Heart left ventricle (tissue), 16 donors: ENCODE measurements at regions not wholly inside any gene's neighbourhood (a gene's known extent, or its start where the extent isn't known, plus 50 kb on each side); places are given as distances from the start of the nearest gene placed in this dataset.

Experiments used
- ATAC-seq, 4 donors: fragments of 200-7000 bp; cut with Tn5 transposase; one replicate each; pipeline ENCODE4 v1.9.1; 2020 to 2022; ENCODE audit warnings: moderate library complexity in 4 of 4, mild to moderate bottlenecking in 3 of 4, moderate number of reproducible peaks in 1 of 4
- DNase-seq, 5 donors: peaks; one replicate each; pipeline ENCODE4 v3.0.0-alpha.2; 2020
- H3K27ac ChIP-seq, 12 donors: fragments of 200-600 bp; sonication (generic) in 4 of 12; one replicate each; pipeline versions ENCODE4 v1.5.0 to v1.8.0; 2016 to 2022; ENCODE audit warnings: mild to moderate bottlenecking in 2 of 12
- H3K27me3 ChIP-seq, 9 donors: fragments of 200-600 bp; sonication (generic) in 2 of 9; one replicate each; pipeline versions ENCODE4 v1.5.1 to v1.8.0; 2016 to 2022; ENCODE audit warnings: mild to moderate bottlenecking in 3 of 9
- H3K36me3 ChIP-seq, 9 donors: fragments of 200-600 bp; sonication (generic) in 2 of 9; one replicate each; pipeline versions ENCODE4 v1.5.0 to v1.8.0; 2018 to 2022; ENCODE audit warnings: mild to moderate bottlenecking in 2 of 9
- H3K4me1 ChIP-seq, 12 donors: fragments of 200-600 bp; sonication (generic) in 4 of 12; one replicate each; pipeline versions ENCODE4 v1.5.0 to v1.8.0; 2016 to 2022; ENCODE audit warnings: mild to moderate bottlenecking in 3 of 12
- H3K4me3 ChIP-seq, 12 donors: fragments of 200-600 bp; sonication (generic) in 4 of 12; one replicate each; pipeline versions ENCODE4 v1.5.0 to v1.8.0; 2017 to 2022; ENCODE audit warnings: mild to moderate bottlenecking in 9 of 12, moderate library complexity in 4 of 12
- H3K9me3 ChIP-seq, 12 donors: fragments of 200-600 bp; sonication (generic) in 4 of 12; one replicate each; pipeline versions ENCODE4 v1.5.0 to v1.8.0; 2016 to 2022; ENCODE audit warnings: mild to moderate bottlenecking in 1 of 12
- POLR2A ChIP-seq, 2 donors: fragments of 450-650 bp; IDR thresholded peaks; one replicate each; pipeline ENCODE4 v1.6.1; 2017; ENCODE audit warnings: antibody characterized with exemption in 2 of 2, mild to moderate bottlenecking in 2 of 2, moderate library complexity in 2 of 2
- WGBS, 4 donors: extraction: QIAGEN DNeasy Blood & Tissue Kit in 2 of 4; methylation state at CpG; one replicate each; pipeline versions ENCODE4 v1.1.5 to v1.1.7; 2013 to 2018; 5-methylcytosine and 5-hydroxymethylcytosine counted together
- intact Hi-C, 10 donors: fragments of 100-400 bp; cut with DNase I; formaldehyde crosslinking; loops; one replicate each; pipeline versions ENCODE4 v1.11.1 to v1.14.2; 2022
- TF ChIP-seq, protein P1 (sequence below), 12 donors: fragments of 200-600 bp; sonication (generic) in 4 of 12; IDR thresholded peaks; one replicate each; pipeline versions ENCODE4 v1.5.0 to v1.8.0; 2018 to 2022; ENCODE audit warnings: antibody characterized with exemption in 12 of 12, mild to moderate bottlenecking in 5 of 12
- donor health status: ischemic (EF 13 %, LVEDD 7.1; RV severe dilation, severe dysfunction).
- donor health status: healthy with polysubstance abuse.
- donor health status: DM: no; HTN: yes; CAD: no.
- donor health status: DM: no; HTN: no; CAD: no.
- donor health status: ischemic (EF 25% LVEDD 6.9; RV normal size, moderate dysfunction).
- donor health status: ischemic (EF 25% LVEDD 5.7; RV mildly dilated, moderate dysfunction).
- donor health status: healthy.
- donor health status: DM: yes; HTN: yes; CAD: no.
- donor health status: ischemic (EF 35%, LVEDD 5.7; RV mildly dilated, moderate dysfunction).
- donor health status: nonischemic (EF 11% LVEDD 7.7; RV severe dilation, severe dysfunction).
- donor health status: DM: yes; HTN: yes; CAD: no.
- donor health status: PGD.
- donor health status: ischemic (EF 29% LVEDD 5.4; RV normal size, mild dysfunction).
- donor health status: nonischemic (EF 23%, LVEDD 6.1; RV moderate dilation, normal function).

DNA sequence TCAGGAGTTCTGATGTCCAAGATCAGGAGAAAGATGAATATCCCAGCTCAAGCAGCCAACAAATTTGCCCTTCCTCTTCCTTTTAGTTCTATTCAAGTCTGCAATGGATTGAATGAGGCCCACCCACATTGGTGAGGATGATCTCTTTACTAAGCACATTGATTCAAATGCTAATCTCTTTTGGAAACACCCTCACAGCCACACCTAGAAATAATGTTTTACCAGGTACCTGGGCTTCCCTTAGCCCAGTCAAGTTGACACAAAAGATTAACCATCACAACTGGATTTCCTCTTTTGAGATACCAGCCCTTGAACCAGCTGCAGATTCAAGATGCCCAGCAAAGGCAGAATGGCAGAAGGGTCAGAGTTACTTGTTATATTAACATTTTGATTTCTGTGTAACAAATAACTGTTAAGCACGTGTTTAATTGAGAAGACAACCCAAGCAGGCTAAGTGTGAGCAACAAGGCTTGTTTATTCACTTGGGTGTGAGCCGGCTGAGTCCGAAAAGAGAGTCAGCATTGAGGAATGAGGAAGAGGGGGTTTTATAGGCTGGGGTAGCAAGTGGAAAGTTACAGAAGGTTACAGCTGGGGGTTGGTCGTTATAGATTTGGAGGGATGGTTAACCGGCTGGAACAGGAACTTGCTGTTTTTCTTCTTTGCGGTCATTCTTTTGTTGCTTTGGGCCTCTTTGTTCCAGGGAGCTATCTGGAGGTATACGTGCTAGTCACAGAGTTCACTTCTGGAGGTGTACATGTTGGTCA, 180.3 kb downstream of the EMP1 start:
- H3K4me1 ChIP-seq = peaks cover 0 to 8% (median 0%) of the 10 kb centered on the region in 12 donors
- intact Hi-C loops = no loop called here
- no peak for TF ChIP-seq POLR2A (IDR thresholded peaks at IDR 0.05)
- TF ChIP-seq, protein P1, sequence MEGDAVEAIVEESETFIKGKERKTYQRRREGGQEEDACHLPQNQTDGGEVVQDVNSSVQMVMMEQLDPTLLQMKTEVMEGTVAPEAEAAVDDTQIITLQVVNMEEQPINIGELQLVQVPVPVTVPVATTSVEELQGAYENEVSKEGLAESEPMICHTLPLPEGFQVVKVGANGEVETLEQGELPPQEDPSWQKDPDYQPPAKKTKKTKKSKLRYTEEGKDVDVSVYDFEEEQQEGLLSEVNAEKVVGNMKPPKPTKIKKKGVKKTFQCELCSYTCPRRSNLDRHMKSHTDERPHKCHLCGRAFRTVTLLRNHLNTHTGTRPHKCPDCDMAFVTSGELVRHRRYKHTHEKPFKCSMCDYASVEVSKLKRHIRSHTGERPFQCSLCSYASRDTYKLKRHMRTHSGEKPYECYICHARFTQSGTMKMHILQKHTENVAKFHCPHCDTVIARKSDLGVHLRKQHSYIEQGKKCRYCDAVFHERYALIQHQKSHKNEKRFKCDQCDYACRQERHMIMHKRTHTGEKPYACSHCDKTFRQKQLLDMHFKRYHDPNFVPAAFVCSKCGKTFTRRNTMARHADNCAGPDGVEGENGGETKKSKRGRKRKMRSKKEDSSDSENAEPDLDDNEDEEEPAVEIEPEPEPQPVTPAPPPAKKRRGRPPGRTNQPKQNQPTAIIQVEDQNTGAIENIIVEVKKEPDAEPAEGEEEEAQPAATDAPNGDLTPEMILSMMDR (IDR thresholded peaks at IDR 0.05) = no peak
- H3K36me3 ChIP-seq = no peaks in the 10 kb centered on the region
- H3K27me3 ChIP-seq = no peaks in the 10 kb centered on the region
- no peak for DNase-seq
- H3K9me3 ChIP-seq = peaks cover 0 to 11% (median 0%) of the 10 kb centered on the region in 12 donors
- H3K4me3 ChIP-seq = no peak overlapping the region
- WGBS, 4 donors = 86 to 91% (median 89%) methylated on average over 7 of the region's 7 CpGs
- no peak for ATAC-seq
- no peak overlapping the region for H3K27ac ChIP-seq

DNA sequence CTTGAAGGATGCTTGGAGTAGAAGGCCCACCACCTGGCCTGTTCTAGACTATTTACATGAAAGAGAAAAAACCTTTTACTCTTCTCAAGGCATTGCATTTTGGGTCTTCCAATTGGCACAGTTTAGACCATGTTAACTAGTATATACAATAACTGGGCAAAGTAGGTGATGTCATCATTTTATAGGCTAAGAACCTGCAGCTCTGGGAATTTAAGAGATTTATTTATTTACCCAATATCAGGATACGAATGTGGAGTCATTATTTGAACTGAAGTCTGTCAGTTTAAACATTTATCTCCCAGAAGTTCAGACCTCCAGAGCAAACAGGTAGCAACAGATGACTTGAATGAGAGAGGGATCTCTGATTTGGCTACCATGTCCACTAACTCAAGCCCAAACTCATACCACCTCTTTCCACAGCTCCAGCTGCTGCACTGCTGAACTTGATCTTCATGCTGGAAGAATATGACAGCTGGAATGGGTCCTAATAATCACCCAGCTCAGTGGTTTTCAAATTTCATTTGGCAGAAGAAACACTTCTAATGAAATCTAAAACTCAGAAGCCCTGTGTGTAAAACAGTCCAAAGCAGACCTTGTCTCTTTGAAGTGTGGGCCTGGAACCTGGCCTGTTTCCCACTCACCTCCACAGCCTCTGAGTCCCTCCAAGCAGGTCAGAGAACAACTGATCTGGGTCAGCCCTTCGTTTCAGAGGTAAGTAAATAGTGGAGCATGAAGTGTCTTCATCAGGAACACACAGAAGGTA, 179.2 kb downstream of the EMP1 start:
- Histone ChIP-seq H3K27ac (no peak overlapping the region), H3K4me3 (no peak overlapping the region), H3K4me1 (peaks cover 0 to 8% (median 0%) of the 10 kb centered on the region in 12 donors), H3K36me3 (no peaks in the 10 kb centered on the region), H3K9me3 (peaks cover 0 to 11% (median 0%) of the 10 kb centered on the region in 12 donors), H3K27me3 (no peaks in the 10 kb centered on the region)
- TF ChIP-seq, protein P1 (IDR thresholded peaks at IDR 0.05) = no peak
- no peak for TF ChIP-seq POLR2A (IDR thresholded peaks at IDR 0.05)
- intact Hi-C loops = no loop called here
- no peak for ATAC-seq
- DNase-seq = no peak
- WGBS, 4 donors = 72 to 77% (median 74%) methylated on average over 2 of the region's 2 CpGs

DNA sequence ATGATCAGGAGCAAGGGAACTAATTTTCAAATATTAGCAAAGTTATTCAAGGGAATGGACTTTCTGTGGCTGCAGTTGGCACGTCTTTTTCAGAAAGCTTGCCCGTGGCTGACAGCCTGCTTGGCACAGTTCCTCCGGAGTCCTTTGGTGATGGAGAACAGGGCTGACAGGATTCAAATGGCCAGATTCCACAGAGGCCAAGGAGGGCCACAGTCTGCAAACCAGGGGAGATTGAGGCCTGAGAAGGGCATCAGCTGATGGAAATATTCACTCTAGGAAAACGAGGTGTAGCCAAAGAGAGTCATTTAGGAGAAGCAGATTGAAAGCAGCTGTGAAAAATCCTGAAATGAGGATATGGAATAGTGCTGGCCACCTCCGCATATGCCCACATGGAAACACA, 178.3 kb downstream of the EMP1 start:
- no peak for TF ChIP-seq POLR2A (IDR thresholded peaks at IDR 0.05)
- TF ChIP-seq, protein P1 (IDR thresholded peaks at IDR 0.05) = no peak
- intact Hi-C loops = no loop called here
- Histone ChIP-seq H3K4me3 (no peak overlapping the region), H3K36me3 (no peaks in the 10 kb centered on the region), H3K27me3 (peaks cover 0 to 3% (median 0%) of the 10 kb centered on the region in 9 donors), H3K4me1 (peaks cover 0 to 8% (median 0%) of the 10 kb centered on the region in 12 donors), H3K9me3 (peaks cover 0 to 11% (median 0%) of the 10 kb centered on the region in 12 donors), H3K27ac (no peak overlapping the region)
- WGBS, 4 donors = 51 to 58% (median 56%) methylated on average over 5 of the region's 5 CpGs
- ATAC-seq (peak in 2 of 4 donors; percentile 52 to 66), DNase-seq (peak in 1 of 5 donors; percentile 34)

DNA sequence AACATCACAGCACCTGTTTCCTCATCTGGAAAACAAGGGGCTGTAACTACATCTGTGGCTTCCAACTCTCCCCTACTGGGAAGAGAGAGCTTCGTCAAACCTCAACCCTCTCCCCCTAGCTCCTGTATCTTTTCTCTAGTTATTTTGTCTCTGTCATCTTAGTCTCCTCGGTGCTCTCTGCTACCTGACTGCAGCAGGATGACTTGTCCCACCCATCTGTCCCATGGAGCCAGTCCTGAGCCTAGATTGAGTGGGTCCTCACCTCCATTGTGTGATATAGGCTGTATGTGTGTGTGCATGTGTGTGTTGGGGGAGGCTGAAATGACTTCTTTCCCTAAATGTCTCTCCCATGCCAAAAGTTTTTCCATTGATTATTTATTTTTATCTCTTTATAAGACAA, 177.3 kb downstream of the EMP1 start:
- no peak for DNase-seq
- no peak for TF ChIP-seq POLR2A (IDR thresholded peaks at IDR 0.05)
- TF ChIP-seq, protein P1 (IDR thresholded peaks at IDR 0.05) = no peak

More for the DNA sequence above, 177.3 kb downstream of the EMP1 start:
- intact Hi-C loops = no loop called here
- H3K27me3 ChIP-seq = peaks cover 0 to 4% (median 0%) of the 10 kb centered on the region in 9 donors
- WGBS, 4 donors = 81 to 91% (median 87%) methylated on average over 2 of the region's 2 CpGs
- H3K4me3 ChIP-seq = no peak overlapping the region
- H3K36me3 ChIP-seq = no peaks in the 10 kb centered on the region
- H3K4me1 ChIP-seq = peaks cover 0 to 8% (median 0%) of the 10 kb centered on the region in 12 donors
- no peak for ATAC-seq
- H3K27ac ChIP-seq = no peak overlapping the region
- H3K9me3 ChIP-seq = peaks cover 0 to 11% (median 0%) of the 10 kb centered on the region in 12 donors
